NCI-H82 treated with DMSO at 0.1 percent for 48 hours (cell line): ENCODE measurements at regions not wholly inside any gene's neighbourhood (a gene's known extent, or its start where the extent isn't known, plus 50 kb on each side); places are given as distances from the start of the nearest gene placed in this dataset.
"Not testable (repeated sequence)": the region's sequence is repeated elsewhere in the genome, so short reads cannot be mapped to it uniquely, and the experiment has no call there.

ENCODE experiments used
- DNase-seq: peaks from one replicate; lab custom pipeline; 2025; ENCODE audit not compliant: unreplicated experiment; lab: John Stamatoyannopoulos, UW

DNA sequence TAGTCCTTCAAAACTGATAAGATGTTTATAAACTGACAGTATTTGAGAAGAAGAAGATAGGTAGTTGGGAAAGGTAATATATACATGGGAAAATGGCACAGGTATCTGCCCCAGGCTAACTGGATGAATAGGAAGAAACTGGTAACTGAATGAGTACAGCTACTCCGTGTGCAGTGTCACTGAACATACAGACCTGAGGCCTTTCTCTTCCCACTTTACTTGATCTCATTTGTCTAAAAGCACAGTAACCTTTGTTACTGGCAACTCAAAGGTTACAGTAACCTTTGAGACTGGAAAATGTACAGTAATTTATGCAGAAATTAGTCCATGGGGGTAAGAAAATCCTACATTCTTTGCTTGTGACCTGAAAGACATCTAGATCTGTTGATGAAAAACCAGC is 735.0 kb upstream of the RIOK2 start:
- no peak for DNase-seq

DNA sequence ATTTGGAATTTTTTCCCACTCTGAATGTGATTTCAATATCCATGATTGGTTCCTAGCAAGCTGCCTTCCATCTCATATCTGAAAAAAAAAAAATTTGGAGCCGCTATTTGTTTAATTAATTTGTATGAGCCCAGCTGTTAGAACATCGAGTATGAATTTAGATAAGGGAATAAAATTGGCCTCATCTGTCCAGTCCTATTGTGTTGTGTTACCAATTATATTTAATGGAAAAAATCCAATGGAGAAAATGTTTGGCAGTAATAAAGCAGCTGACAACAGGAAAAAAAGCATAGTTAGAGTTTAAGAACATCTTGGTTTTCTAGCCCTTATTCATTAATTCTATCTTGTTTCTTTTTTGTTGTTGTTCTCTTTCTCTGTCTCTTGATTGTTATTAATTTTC is 735.6 kb upstream of the RIOK2 start:
- no peak for DNase-seq

DNA sequence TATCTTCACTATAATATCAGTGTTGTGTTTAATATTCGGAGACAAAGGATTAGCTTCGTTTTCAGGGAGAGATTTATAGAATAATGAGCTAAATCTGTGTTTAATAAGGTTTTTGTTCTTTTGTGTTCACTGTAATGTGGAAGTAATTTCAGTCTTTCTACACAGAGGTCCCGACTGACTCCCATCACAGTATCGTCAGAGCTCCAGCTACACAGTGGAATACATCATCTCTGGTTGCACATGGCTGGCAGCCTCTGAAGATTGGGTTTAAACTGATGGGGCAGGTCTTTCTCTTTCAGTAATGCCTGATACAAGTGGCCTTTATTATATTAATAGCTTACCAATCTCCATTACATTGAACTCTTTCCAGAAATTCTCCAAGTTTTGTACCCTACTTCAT is 736.7 kb upstream of the RIOK2 start:
- DNase-seq: no peak

DNA sequence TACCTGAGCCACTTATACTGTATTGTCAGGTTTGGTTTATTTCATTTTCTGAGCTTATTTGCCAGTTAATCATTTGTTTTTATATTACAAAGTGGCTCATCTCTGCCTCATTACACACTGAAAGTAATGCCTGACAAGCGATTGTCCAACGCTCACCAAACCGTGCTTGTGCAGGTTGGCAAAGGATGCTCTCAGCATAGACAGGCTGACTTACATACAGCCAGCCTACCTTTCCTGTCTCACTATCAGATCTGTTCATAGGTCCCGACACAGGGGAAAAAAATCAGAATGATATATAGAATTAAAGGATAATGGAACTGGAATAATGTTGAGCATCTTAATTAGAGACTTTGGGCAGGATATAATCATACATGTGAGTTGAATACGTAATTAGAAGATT is 739.7 kb upstream of the RIOK2 start:
- no peak for DNase-seq

DNA sequence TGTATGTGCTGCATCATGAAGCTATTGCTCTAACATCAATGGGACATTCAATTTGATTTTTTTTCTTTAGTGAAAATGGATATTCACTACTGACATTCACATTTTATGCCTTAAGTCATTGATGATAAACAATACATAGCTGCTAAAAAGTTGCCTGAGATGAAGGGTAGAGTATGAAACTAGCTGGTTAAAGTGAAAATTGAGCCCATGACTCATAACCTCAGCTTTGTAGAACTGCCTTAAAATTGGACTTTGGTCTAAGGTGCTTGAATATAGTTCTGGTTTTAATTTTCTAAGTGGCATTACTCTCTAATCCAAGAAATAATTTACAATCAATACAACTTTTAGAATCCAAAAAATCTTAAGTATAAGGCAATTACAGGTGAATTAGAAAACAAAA is 740.4 kb upstream of the RIOK2 start:
- no peak for DNase-seq

DNA sequence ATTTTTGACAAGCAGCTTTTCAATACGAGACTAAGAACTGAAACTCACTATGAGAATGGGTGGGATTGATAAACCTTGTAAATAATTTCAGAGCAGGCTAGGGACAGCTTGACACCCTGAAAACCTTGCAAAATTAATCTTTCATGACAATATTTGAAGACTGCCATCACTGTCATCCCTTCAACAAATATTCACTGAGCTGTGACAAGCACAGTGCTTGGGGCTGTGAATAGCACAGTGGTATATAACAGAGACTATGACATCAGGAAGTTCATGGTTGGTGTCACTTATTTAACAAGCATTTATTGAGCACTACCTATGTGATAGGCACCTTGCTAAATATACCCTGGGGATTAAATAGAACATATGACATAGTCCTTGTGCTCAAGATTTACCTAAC is 741.0 kb upstream of the RIOK2 start:
- DNase-seq: no peak

DNA sequence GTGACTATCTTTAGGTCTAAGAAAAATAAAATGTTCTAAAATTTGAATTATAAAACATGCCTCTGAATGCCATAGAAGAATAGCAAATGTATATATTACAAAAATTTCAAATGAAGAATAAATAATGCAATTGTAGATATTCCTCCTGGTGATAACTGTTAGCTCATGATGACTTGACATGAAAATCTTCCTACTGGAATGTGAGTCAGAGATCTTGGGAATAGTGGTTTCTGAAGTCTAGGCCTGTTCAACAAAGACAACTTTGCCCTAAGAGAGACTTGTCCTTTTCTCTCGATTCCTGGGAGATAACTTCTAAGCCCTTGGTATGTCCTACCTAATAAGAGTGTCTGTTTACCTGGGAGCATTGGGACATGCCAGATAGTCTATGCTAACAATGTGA is 746.3 kb upstream of the RIOK2 start:
- no peak for DNase-seq

DNA sequence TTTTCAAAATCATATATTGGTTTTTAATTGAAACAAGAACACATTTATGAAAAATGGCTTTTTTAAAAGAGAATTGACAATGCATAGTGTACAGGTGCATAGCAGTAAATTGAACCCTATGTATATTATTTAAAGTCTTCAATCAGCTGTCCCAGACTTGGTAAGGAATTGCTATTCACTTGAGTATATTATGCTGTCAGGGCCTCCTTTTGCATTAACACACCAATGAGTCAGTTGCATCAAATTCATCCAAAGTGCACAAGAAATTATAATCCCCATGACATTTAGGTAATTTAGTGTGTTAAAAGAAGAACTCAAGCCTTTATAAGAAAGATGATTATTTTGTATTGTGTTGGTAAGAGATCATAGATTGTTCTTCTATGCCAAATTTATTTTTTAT is 748.8 kb upstream of the RIOK2 start:
- DNase-seq: no peak

DNA sequence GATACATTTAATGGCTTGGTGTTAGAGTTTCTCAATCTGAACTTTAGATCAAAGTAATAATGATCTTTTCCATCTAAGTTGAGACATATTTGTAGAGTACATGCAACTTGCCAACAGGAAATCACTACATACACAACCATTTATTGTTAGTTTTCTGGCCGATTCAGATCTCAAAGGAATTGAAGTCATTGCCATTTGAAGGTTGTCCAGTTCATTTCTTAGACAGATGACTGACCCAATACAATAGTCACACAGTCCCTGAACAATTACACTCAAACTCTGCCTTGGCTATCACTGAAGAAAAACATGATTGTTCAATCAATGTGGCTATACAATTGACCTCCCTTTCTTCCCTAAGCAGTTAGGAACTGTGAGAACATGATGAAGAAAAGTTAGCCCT is 753.2 kb upstream of the RIOK2 start:
- DNase-seq: no peak

DNA sequence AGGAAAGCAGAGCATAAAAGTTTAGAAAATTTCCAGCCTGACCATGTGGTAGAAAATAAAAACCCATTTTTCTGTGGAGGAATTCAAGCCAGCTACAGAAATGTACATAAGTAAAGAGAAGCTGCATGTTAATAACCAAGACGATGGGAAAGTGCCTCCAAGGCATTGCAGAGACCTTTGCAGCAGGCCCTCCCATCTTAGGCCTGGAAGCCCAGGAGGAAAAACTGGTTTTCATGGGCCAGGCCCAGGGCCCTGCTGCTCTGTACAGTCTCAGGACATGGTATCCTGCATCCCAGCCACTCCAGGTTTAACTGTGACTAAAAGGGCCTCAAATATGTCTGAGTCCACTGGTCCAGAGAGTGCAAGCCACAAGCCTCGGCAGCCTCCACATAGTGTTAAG is 754.8 kb upstream of the RIOK2 start:
- DNase-seq: no peak

DNA sequence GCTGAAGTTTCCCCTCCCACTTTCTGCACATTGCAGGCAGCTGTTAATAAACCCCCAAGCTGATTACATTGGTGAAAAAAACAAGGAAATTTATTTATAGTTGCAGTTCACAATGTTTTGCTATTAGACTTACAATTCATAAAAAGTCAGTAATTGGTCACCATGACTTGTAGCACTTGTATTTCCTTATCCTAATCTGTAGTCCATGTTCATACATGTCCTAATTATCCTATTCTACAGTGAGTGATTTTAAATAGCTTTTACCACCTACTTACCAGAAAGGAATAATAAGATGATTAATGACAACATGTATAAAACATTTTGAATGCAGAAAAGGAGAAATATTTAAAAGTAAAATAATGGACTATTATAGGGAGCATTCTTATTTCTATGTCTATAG is 760.0 kb upstream of the RIOK2 start:
- no peak for DNase-seq

DNA sequence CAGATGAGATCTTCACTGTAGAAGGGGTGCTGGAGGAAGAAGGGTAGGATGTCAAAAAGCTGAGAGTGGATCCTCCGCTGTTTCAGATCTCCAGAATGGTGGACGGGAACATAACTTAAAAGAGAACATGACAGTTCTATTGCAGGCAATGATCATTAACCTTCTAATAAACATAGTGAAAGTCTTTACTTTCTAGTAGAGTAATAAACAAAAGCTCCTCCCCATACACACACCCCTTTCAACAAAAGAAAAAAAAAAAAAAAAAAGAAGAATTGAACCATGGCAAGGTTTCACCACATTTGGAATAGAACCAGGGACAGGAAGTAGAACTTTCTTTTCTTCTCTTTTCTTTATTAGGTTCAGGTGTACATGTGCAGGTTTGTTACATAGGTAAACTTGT is 768.1 kb upstream of the RIOK2 start:
- no peak for DNase-seq

DNA sequence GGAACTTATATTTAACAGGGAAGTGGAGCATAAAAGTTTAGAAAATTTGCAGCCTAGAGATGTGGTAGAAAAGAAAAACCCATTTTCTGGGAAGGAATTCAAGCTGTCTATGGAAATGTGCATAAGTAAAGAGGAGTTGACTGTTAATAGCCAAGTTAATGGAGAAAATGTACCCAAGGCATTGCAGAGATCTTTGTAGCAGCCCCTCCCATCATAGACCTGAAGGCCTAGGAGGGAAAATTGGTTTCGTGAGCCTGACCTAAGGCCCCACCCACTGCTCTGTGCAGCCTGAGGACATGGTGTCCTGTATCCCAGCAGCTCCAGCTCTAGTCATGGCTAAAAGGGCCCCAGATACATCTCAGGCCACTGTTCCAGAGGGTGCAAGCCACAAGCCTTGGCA is 772.4 kb upstream of the RIOK2 start:
- DNase-seq: no peak

DNA sequence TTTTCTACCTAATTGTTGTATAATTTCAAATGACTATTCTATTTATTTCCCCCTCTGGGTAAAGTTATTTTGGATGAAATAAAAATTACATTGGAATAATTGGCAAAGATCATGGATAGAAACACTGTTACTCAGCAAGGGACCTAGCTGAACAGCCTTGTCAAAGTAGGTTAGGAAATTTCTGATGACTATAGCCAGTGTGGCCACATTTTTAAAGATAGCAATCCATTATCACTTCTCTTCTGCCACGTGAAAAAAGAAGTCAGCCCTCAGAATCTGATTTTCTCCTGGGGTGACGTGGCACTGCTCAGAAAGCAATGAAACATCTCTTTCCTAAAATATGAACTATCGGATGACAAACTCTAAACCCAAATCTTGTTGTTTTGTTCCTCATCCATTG is 784.2 kb upstream of the RIOK2 start:
- no peak for DNase-seq

DNA sequence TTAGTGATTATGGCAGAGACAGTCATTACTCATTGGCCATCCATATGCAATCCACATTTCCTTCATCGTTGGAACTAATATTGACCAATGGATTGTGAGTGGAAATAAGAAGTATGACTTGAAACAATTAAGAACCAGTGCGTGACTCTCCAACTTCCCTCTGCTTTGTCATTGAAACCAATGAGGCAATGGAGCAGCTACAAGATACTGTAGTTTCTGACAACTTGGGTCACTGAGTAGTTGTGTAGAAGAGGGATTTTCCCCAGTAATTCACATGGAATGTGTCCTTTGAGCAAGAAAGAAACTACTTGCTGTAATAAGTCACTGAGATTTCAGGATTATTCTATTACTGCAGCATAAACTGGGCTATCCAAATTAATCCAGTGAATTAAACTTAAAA is 785.3 kb upstream of the RIOK2 start:
- no peak for DNase-seq

DNA sequence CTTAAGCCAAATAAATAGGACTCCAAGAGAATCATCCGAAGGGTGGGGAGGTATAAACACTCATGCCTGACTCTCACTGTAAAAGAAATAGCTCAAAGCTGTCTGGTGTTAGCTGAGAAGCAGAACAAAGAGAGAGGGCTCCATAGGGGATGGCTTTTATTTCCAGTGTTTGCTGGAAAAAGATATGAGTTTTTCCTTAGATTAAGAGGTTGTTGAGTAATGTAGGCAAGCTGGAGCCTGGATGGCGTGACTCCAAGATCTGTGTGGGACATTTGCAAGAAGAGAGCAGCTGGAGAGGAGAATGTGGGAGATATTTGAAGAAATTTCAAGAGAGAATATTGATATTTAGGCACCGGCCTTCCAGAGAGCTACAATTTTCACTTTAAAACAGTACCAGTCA is 793.7 kb upstream of the RGMB start:
- no peak for DNase-seq

DNA sequence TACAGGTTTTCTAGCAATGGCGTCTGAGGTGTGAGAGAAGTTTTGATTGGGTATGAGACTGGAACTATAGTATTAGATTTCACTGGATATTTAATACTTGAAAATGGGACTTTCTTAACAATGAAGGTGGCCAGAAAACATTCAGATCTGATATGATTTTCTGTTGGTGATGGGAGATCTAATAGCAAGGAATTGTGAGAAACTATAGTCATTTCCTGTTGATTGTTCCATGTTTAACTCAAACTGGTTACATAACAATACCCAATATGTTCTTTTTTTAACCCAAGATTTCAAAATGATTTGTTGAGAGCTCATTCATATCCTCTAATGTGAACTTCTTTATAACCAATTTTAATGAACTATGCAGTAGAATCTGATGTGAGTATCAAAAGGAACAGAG is 793.2 kb upstream of the RGMB start:
- DNase-seq: no peak

DNA sequence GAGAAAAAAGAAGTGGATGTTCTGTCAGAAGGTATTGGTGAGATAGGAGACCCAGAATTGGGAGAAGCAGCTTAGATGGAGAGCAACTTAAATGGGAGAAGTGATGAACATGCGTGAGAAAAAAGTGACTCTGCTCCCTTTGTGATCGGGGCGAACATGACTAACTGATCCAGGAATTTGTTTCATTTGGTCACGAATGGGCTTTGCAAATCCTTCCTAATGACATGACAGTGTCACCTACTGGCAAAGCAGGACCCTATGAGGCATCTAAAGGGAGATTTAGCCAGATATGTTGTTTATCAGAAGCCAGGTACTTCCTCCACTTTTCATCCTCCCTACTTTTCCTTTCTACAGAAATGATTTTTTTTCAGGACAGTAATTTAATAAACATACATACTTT is 787.4 kb upstream of the RGMB start:
- DNase-seq: no peak

DNA sequence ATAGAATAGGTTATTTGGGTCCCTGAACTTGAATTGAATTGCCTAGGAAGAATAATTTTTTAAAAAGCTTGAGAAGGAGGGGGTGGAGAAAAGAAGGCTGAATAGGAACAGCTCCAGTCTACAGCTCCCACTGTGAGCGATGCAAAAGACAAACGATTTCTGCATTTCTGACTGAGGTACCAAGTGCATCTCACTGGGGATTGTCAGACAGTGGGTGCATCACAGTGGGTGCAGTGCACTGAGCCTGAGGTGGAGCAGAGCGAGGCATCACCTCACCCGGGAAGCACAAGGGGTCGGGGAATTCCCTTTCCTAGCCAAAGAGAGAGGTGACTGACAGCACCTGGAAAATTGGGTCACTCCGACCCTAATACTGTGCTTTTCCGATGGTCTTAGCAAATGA is 782.2 kb upstream of the RGMB start:
- no peak for DNase-seq

DNA sequence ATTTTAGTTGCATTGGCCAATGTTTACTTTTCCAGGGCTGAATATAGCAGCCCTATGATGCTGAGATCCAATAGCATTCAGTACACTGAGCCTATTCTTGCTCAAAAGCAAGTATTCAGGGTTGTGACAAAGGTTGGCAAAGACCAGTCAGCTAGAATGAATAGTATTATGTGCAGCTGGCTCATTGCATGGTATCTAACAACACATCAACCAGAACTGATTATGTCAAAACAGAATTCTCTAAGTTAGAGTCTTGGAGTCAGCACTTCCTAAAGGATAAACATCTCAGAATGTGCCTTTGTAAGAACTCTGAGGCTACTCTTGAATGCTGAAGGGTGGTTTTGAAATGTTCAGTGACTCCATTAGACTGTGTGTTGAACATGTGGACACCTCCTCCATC is 774.5 kb upstream of the RGMB start:
- DNase-seq: no peak

DNA sequence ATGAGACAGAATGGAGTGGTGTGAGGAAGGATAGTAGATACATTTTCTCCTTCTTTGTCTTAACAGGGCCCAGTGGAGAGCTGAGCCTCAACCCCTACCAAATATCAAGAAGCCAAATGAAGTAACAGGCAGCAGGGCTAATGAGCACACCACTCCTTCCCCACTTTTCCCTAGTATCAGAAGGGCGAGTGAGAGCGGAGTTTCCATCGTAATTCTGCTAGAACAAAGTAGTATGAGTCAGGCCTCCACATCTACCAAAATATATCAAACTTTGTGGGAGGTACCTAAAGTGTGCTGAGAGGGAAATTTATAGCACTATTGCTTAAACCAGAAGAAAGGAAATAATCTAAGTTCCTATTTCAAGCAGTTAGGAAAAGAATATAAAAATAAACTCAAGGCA is 769.0 kb upstream of the RGMB start:
- no peak for DNase-seq

DNA sequence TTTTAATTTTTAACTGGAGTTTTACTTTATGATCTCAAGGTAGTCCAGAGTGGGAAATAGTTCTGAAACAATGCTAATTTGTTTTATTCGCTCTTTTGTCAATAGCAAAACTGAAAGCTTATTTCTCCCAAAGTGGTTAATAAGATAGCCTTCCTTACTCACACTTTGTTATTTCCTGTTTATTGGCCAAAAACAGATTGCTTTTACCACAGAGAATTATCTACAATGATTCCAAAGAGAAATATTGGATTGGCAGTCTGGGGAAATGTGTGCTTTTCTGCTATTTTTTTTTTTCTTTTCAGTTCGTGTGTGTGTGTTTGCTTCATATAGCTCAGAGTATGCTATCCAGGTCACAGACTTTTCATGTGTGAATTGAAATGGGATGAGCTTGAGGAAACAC is 756.7 kb upstream of the RGMB start:
- no peak for DNase-seq

DNA sequence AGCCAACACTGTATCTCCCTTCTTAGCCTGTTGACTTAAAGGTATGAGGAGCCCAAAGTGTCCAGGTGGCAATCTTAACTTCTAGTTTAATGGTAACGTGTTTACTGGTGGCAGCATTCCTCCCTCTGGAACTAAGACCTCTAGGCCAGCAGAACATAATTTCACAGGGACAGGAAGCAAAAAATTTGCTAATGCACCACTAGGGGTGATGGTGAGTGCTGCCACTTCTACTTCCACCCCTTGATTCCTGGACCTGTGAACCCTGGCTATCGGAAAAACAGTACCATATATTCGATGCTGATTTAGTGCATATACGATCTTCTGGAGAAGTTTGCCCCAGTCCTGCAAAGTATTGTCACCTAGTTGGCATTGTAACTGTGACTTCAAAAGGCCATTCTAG is 743.2 kb upstream of the RGMB start:
- DNase-seq: not testable (repeated sequence)

DNA sequence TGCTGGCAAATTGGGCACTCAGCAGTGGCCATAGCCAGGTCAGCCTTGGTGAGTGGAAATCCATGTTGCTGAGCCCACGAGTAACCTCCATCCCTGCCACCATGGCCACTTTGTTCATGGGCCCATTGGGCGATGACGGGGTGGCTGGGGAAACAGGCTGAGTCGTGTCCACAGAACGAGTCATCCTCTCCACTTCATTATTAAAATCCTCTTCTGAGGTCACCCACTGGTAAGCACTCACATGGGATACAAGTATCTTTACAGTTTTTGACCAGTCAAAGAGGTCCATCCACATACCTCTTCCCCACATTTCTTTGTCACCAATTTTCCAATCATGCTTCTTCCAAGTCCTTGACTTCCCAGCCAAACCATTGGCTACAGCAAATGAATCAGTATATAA is 742.4 kb upstream of the RGMB start:
- DNase-seq: not testable (repeated sequence)
